Subcutaneous abdominal adipose tissue (tissue), 5 donors: ENCODE measurements at regions not wholly inside any gene's neighbourhood (a gene's known extent, or its start where the extent isn't known, plus 50 kb on each side); places are given as distances from the start of the nearest gene placed in this dataset.

Experiments used
- H3K27ac ChIP-seq: one replicate; pipeline ENCODE4 v1.7.0; 2013; ENCODE audit warnings: low read depth, mild to moderate bottlenecking, inconsistent platforms, low read length, moderate library complexity
- H3K27me3 ChIP-seq, 5 donors: one replicate each; pipeline ENCODE4 v1.7.0; 2013; ENCODE audit warnings: low read length in 5 of 5, inconsistent platforms in 1 of 5; ENCODE audit not compliant: control insufficient read depth in 5 of 5, insufficient read depth in 4 of 5
- H3K36me3 ChIP-seq, 5 donors: one replicate each; pipeline ENCODE4 v1.7.0; 2013; ENCODE audit warnings: low read length in 5 of 5; ENCODE audit not compliant: control insufficient read depth in 5 of 5, insufficient read depth in 5 of 5
- H3K4me1 ChIP-seq, 5 donors: one replicate each; pipeline ENCODE4 v1.7.0; 2013; ENCODE audit warnings: low read length in 5 of 5, mild to moderate bottlenecking in 3 of 5, moderate library complexity in 1 of 5; ENCODE audit not compliant: control insufficient read depth in 5 of 5, insufficient read depth in 5 of 5
- H3K4me3 ChIP-seq, 5 donors: one replicate each; pipeline ENCODE4 v1.7.0; 2013; ENCODE audit warnings: low read length in 5 of 5, low read depth in 1 of 5
- H3K9ac ChIP-seq, 5 donors: one replicate each; pipeline ENCODE4 v1.7.0; 2013; ENCODE audit warnings: low read length in 5 of 5, mild to moderate bottlenecking in 4 of 5, moderate library complexity in 3 of 5
- H3K9me3 ChIP-seq, 5 donors: one replicate each; pipeline ENCODE4 v1.7.0; 2013; ENCODE audit warnings: low read length in 5 of 5; ENCODE audit not compliant: control insufficient read depth in 5 of 5
- donor health status: healthy.
- donor health status: healthy.
- donor health status: healthy.
- donor health status: healthy.
- donor health status: healthy.

DNA sequence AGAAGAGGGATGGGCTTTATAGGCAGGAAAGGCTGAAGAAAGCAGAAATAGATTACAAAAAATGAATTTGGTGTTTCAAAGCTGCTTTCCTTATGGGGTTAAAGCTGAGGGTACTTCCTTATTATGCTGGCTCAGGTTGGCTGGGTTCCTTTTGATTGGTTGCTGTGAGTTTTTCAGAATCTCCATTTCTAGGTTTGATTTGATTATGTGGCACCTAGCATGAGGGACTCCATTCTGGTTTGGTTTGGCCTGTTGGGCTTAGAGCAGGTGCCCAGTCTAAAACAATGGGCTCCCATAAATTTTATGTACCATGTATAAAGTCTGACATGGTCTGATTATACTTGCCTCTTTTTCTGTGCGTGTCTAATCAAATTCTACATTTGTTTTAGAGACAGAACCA lies 362.7 kb downstream of the CXCL12 start:
- H3K27ac ChIP-seq = no peak overlapping the region

DNA sequence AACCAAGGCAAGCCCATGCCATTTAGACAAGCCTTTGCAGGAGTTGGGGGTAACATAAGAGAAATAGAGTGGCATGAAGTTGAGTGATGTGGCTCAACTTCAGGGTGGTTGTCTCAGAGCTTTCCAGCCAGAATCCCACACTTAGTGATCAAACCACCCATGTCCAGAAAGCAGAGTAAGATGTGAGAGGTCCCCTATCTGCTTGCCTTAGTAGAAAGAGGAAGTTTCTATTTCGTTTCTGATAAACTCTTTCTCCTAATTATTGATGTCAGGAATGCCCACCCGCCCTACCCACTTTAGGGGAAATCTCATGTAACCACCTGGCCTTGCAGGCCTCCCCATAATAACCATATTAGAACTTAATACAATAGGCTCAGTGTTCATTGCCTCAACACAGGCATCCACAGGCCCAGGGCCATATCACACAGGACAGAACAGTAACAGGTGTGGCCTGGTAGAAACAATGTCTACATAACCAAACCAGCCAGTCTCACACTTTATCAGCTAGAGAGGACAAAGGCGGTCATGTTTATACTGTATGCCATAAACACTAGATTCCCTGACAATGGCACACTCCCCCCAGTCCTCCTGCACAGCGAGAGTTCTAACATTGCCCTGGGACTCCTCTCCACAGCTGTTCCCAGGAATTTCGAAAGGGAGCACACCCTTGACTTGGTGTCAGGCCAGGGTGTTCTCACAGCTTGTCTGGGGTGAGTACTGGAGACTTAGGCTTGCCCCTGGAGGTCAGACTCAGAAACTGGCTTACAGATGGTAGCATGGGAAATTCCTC lies 364.4 kb downstream of the CXCL12 start:
- Histone ChIP-seq H3K9ac (no peak overlapping the region), H3K4me3 (no peak overlapping the region), H3K4me1 (peaks cover 7 to 52% (median 37%) of the 10 kb centered on the region in 5 donors), H3K27ac (no peak overlapping the region), H3K27me3 (no peaks in the 10 kb centered on the region), H3K9me3 (peaks cover 0 to 6% (median 3%) of the 10 kb centered on the region in 5 donors), H3K36me3 (no peaks in the 10 kb centered on the region)

More for the DNA sequence above, 362.7 kb downstream of the CXCL12 start:
- H3K9ac ChIP-seq = no peak overlapping the region
- H3K9me3 ChIP-seq = peaks cover 0 to 6% (median 3%) of the 10 kb centered on the region in 5 donors
- H3K27me3 ChIP-seq = no peaks in the 10 kb centered on the region
- H3K4me3 ChIP-seq = no peak overlapping the region
- no peaks in the 10 kb centered on the region for H3K36me3 ChIP-seq
- H3K4me1 ChIP-seq = peaks cover 4 to 37% (median 20%) of the 10 kb centered on the region in 5 donors

DNA sequence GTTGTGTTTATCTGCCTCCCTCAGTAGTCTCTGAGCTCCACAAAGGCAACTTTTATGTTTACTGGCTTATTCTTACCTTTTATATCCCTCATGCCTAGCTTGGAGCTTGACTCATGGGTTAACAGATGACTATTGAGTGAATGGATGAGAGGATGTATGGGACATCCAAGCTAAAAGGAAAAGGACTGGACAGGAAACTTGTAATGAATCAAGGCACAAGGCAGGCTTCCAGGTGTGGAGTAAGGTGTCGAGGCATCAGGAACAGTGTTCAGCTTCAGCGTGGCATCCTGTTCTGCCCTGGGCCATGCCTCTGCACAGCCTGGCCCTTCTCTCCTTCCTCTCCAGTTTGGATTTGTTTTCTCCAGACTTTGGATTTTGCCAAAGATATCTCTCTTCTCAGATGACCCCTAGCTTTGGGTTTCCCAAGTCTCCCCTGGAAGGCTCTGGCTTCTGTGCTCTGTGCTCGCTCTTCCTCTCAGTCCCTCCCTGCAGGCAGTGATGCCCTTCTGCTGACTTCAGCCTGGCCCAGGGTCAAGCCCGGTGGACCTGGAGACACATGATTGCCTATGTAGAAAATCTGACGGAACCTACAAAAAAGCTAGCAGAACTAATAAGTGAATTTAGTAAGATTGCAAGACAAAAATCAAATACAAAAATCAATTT lies 367.3 kb downstream of the CXCL12 start:
- H3K9ac ChIP-seq = no peak overlapping the region
- no peaks in the 10 kb centered on the region for H3K27me3 ChIP-seq
- peaks cover 7 to 57% (median 43%) of the 10 kb centered on the region in 5 donors for H3K4me1 ChIP-seq
- H3K4me3 ChIP-seq = peak overlapping the region in 1 of 5 donors; percentile 22
- H3K9me3 ChIP-seq = no peaks in the 10 kb centered on the region
- no peaks in the 10 kb centered on the region for H3K36me3 ChIP-seq
- peak overlapping the region; percentile 83 for H3K27ac ChIP-seq

DNA sequence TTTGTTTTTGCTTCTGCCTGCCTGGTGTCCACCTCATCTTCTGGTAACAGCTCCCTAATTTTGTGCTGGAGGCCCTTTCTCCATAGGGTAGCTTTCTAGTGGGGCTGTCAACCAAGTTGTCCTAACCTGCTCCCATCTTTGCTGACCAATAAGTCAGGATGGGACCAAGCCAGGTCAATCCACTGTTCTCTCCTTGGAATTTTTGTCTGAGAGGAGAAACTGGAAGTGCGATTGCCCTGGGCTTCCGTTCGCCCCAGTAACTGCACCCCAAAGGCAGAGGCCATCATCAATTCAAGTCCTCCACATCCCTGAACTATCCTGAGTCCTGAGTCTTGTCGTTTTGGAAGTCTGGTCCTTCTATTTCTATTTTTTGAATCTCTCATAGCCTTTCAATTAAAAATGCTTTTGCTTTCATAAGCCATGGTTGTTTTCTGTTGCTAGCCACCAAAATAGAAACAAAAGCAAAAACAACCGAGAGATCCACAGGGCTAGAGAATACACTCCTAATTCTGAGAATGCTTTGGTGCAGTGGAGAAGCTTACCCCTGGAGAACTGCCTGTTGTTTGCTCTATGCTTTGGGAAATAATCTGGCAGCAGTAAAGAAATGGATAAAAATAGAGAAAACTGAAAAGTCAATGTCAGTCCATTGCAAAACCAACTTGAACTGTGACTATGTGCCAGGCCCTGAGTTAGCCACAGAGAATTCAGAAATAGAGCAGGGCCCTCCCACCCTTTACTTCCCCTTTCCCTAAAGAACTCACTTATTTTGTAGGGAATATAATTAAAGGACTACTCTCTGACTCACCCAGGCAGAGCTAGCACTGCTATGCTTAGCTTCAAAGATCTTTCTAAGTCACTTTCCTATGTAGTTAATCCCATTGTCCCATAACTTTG lies 368.1 kb downstream of the CXCL12 start:
- H3K36me3 ChIP-seq = no peaks in the 10 kb centered on the region
- peak overlapping the region; percentile 83 for H3K27ac ChIP-seq
- H3K4me1 ChIP-seq = peaks cover 7 to 60% (median 43%) of the 10 kb centered on the region in 5 donors

DNA sequence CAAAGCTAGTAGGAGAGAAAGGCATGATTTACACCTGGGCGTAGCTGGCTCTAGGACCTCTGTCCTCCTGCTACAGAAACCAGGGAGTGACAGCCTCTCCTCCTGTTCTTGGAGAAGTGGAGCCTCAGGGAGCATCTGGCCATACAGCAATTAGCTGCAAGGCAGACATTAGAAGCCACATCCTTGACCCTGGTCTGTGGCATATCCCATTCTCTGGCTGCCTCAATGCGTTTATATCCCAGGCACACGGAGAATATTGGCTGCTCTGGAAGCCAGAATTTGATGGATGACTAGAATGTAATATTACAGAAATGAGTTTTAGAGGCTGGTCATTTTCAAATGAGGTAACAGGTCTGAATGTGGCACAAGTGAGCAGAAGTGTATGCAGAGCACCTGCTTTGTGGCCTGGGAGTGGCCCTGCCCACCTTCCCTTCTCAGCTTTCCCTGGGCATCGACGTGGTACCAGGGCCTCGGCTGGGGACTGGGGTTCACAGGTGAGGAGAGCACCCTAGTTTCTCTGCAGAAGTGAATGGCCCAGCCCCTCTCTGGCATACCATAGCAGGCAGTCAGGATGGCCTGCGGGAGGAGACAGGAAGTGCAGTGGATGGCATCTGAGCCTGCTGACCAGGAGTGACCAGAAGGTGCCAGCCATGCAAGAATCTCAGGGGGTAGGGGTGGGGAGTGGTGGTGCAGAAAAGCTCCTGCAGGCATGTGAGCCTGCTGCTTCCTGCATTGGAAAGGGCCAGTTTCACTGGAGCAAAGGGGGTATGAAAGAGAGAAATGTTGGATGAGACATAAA lies 367.2 kb upstream of the ZNF32 start:
- Histone ChIP-seq H3K4me3 (peak overlapping the region in 1 of 5 donors; percentile 37), H3K4me1 (peaks cover 5 to 63% (median 38%) of the 10 kb centered on the region in 5 donors), H3K9ac (no peak overlapping the region), H3K27ac (peak overlapping the region; percentile 83), H3K9me3 (no peaks in the 10 kb centered on the region), H3K27me3 (no peaks in the 10 kb centered on the region), H3K36me3 (no peaks in the 10 kb centered on the region)

More for the DNA sequence above, 368.1 kb downstream of the CXCL12 start:
- Histone ChIP-seq H3K27me3 (no peaks in the 10 kb centered on the region), H3K9me3 (no peaks in the 10 kb centered on the region), H3K9ac (no peak overlapping the region), H3K4me3 (peak overlapping the region in 1 of 5 donors; percentile 8)

DNA sequence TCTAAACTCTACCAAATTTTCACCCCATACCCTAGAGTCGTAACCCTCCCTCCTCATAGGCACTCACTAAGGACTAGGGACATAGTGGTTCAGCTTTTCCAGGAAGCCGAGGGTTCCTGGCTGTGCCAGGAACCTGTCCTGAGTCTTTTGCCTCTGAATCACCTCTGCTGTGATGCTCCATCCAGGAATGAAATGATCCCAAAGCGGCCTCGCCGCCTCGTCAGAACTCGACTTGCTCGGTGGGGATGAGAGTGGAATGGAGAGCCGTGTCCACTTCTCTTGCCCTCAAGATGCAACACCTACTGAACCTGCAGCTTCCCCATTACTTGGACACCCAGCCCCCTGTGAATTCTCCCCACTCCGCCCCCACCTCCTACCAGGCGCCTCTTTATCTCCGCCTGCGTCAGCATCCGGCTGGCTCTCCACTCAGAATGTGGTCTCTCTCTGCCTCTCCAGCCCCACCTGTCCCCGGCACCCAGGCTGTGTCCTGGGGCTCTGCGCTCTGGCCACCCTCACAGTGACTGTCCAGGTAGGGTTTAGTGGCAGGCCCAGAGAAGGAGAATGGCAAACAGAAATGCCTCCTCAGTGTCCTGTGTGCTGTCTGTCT lies 366.1 kb upstream of the ZNF32 start:
- H3K9me3 ChIP-seq = no peaks in the 10 kb centered on the region
- H3K27ac ChIP-seq = no peak overlapping the region
- H3K36me3 ChIP-seq = no peaks in the 10 kb centered on the region
- H3K4me3 ChIP-seq = no peak overlapping the region
- no peaks in the 10 kb centered on the region for H3K27me3 ChIP-seq
- no peak overlapping the region for H3K9ac ChIP-seq
- H3K4me1 ChIP-seq = peaks cover 3 to 66% (median 43%) of the 10 kb centered on the region in 5 donors

DNA sequence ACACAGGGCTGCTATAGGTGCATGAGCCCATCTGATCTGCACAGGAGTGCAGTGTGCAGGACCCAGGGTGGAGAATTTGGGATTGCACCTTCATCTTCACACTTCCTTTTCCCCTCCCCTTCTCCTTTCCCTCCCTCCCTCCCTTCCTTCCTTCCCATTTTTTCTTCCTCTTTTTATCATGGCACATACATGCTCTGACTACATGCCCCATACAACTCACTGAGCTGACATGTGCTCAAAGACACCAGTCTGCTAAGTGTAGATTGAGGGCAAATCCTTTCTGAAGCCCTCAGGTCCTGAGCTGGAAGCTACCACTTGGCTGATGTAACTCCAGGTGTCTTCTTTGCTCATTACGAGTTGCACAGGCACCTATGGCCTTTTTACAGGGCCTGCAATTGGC lies 365.3 kb upstream of the ZNF32 start:
- H3K27ac ChIP-seq = no peak overlapping the region
- H3K36me3 ChIP-seq = no peaks in the 10 kb centered on the region
- peaks cover 3 to 73% (median 50%) of the 10 kb centered on the region in 5 donors for H3K4me1 ChIP-seq
- no peaks in the 10 kb centered on the region for H3K9me3 ChIP-seq
- no peaks in the 10 kb centered on the region for H3K27me3 ChIP-seq
- no peak overlapping the region for H3K4me3 ChIP-seq
- H3K9ac ChIP-seq = no peak overlapping the region

DNA sequence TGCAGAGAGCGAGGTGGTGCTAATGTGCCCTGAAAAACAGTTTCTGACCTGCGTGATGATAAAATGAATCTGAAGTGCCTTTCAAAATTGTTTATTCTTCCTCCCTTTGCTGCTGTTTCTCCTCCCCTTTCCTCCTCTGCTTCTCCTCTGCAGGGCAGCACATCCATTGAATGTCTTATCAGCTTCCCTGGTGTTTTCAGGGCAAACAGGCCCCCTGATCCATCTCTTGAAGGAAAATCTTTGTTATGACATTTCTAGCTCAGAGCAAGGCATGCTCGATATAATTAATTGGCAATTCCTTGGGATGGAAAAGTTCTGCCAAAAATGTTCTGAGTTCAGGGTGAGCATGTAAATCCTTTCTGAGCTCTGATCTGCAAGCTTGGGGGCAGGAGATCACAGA lies 364.2 kb upstream of the ZNF32 start:
- no peaks in the 10 kb centered on the region for H3K27me3 ChIP-seq
- H3K36me3 ChIP-seq = no peaks in the 10 kb centered on the region
- no peak overlapping the region for H3K4me3 ChIP-seq
- H3K9me3 ChIP-seq = no peaks in the 10 kb centered on the region
- no peak overlapping the region for H3K9ac ChIP-seq
- H3K4me1 ChIP-seq = peaks cover 6 to 81% (median 56%) of the 10 kb centered on the region in 5 donors
- H3K27ac ChIP-seq = no peak overlapping the region

DNA sequence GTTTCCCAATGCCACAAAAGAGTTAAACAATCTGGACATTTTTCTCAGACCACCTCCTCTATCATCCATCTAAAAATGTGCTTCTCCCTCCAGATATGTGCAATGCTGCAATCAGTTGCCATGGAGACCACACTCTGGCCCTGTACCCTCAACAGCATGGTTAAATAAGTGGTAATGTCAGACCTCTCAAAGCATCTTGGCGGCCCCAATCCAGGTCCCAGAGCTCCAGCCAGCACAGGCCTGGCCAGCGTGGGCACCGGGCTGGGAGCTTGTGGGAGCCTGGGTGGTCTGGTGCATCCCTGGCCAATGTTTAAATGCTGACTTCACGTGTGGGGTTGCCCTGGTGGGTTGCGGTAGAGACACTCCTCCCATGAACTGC lies 362.9 kb upstream of the ZNF32 start:
- H3K9me3 ChIP-seq = no peaks in the 10 kb centered on the region
- H3K27ac ChIP-seq = no peak overlapping the region
- peaks cover 6 to 67% (median 49%) of the 10 kb centered on the region in 5 donors for H3K4me1 ChIP-seq
- no peak overlapping the region for H3K4me3 ChIP-seq
- no peaks in the 10 kb centered on the region for H3K36me3 ChIP-seq
- no peaks in the 10 kb centered on the region for H3K27me3 ChIP-seq
- no peak overlapping the region for H3K9ac ChIP-seq
